ENCODE measurements at regions not wholly inside any gene's neighbourhood (a gene's known extent, or its start where the extent isn't known, plus 50 kb on each side); places are given as distances from the start of the nearest gene placed in this dataset.

DNA sequence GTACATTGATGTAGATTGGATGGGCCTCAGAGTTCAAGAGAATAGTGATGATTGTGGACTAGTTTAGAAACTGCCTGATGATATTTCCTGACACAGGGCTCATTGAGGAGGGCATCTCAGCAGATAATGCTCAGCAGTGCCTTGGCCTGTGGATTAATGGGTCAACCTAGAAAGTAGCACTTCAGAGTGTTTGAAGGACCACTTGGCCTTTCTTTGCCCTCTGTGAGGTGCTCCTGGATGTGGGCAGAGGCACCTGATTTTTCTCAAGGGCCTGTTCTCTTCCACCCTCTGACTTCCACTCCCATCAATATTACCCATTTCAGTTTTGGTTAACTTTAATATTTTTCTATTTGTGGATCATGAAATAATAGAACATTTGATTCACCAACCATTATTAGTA, 270.6 kb upstream of the BMP2 start:
- Mint-ChIP-seq H3K9me3 (peaks cover 11% of the 10 kb centered on the region), H3K4me3 (no peak overlapping the region), H3K36me3 (no peaks in the 10 kb centered on the region), H3K4me1 (no peaks in the 10 kb centered on the region), H3K27ac (no peak overlapping the region), H3K27me3 (ENCODE audit: low read depth) (peaks cover 9% of the 10 kb centered on the region)
- DNase-seq (ENCODE audit: low spot score in 2 of 2, unreplicated experiment in 2 of 2) = no peak
- TF ChIP-seq, protein P1, sequence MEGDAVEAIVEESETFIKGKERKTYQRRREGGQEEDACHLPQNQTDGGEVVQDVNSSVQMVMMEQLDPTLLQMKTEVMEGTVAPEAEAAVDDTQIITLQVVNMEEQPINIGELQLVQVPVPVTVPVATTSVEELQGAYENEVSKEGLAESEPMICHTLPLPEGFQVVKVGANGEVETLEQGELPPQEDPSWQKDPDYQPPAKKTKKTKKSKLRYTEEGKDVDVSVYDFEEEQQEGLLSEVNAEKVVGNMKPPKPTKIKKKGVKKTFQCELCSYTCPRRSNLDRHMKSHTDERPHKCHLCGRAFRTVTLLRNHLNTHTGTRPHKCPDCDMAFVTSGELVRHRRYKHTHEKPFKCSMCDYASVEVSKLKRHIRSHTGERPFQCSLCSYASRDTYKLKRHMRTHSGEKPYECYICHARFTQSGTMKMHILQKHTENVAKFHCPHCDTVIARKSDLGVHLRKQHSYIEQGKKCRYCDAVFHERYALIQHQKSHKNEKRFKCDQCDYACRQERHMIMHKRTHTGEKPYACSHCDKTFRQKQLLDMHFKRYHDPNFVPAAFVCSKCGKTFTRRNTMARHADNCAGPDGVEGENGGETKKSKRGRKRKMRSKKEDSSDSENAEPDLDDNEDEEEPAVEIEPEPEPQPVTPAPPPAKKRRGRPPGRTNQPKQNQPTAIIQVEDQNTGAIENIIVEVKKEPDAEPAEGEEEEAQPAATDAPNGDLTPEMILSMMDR (IDR thresholded peaks at IDR 0.05; ENCODE audit: unreplicated experiment) = no peak

- Mint-ChIP-seq H3K9me3 (peaks cover 11% of the 10 kb centered on the region), H3K4me3 (no peak overlapping the region), H3K4me1 (no peaks in the 10 kb centered on the region), H3K27ac (no peak overlapping the region), H3K36me3 (no peaks in the 10 kb centered on the region), H3K27me3 (ENCODE audit: low read depth) (peaks cover 9% of the 10 kb centered on the region)
- TF ChIP-seq, protein P1 (IDR thresholded peaks at IDR 0.05; ENCODE audit: unreplicated experiment) = no peak
- DNase-seq (ENCODE audit: low spot score in 2 of 2, unreplicated experiment in 2 of 2) = no peak
Observed at GRCh38 chr20:6495907-6496306, 271.6 kb upstream of the BMP2 start.

GRCh38 chr20:6492271-6493055, 275.0 kb upstream of the BMP2 start:
- peaks cover 9% of the 10 kb centered on the region for H3K4me1 Mint-ChIP-seq
- no peak overlapping the region for H3K4me3 Mint-ChIP-seq
- H3K9me3 Mint-ChIP-seq = peaks cover 3% of the 10 kb centered on the region
- no peaks in the 10 kb centered on the region for H3K36me3 Mint-ChIP-seq
- DNase-seq (ENCODE audit: low spot score in 2 of 2, unreplicated experiment in 2 of 2) = no peak
- no peak overlapping the region for H3K27ac Mint-ChIP-seq
- TF ChIP-seq, protein P1 (IDR thresholded peaks at IDR 0.05; ENCODE audit: unreplicated experiment) = no peak
- H3K27me3 Mint-ChIP-seq (ENCODE audit: low read depth) = peaks cover 5% of the 10 kb centered on the region

DNA sequence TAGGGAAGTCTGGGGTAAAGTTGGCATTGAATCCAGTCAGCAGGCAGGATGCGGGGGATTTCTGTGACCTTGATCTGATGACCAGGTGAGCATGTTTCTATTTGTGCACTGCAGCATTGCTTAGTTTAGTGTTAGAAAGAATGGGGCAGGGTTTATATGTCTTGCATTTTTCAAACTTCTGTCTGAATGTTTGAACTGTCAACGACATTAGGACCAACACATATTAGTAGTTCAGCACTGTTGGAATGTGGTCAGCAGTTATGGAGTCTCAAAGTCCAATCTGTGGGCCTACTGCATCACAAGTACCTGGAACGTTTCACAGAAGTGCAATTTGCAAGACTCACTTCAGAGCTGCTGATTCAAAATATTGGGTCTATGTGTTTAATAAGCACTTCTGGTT, 276.6 kb upstream of the BMP2 start:
- no peak for DNase-seq (ENCODE audit: low spot score in 2 of 2, unreplicated experiment in 2 of 2)
- H3K36me3 Mint-ChIP-seq = no peaks in the 10 kb centered on the region
- TF ChIP-seq, protein P1 (IDR thresholded peaks at IDR 0.05; ENCODE audit: unreplicated experiment) = no peak
- H3K27ac Mint-ChIP-seq = no peak overlapping the region
- H3K9me3 Mint-ChIP-seq = peaks cover 3% of the 10 kb centered on the region
- H3K4me1 Mint-ChIP-seq = peaks cover 9% of the 10 kb centered on the region
- no peak overlapping the region for H3K4me3 Mint-ChIP-seq
- peaks cover 5% of the 10 kb centered on the region for H3K27me3 Mint-ChIP-seq (ENCODE audit: low read depth)

GRCh38 chr20:6489361-6490171, 277.9 kb upstream of the BMP2 start:
- TF ChIP-seq, protein P1 (IDR thresholded peaks at IDR 0.05; ENCODE audit: unreplicated experiment) = no peak
- peaks cover 9% of the 10 kb centered on the region for H3K4me1 Mint-ChIP-seq
- H3K27me3 Mint-ChIP-seq (ENCODE audit: low read depth) = peaks cover 5% of the 10 kb centered on the region
- H3K36me3 Mint-ChIP-seq = no peaks in the 10 kb centered on the region
- no peak overlapping the region for H3K27ac Mint-ChIP-seq
- peaks cover 3% of the 10 kb centered on the region for H3K9me3 Mint-ChIP-seq
- H3K4me3 Mint-ChIP-seq = no peak overlapping the region
- DNase-seq (ENCODE audit: low spot score in 2 of 2, unreplicated experiment in 2 of 2) = no peak
